Stimulated activated memory B cell treated with anti-CD40 and anti-IgM and Interleukin-4, amounts not matched to agents 10 μg/mL and 1 μg/mL and 100 μg/mL, for 72 hours (primary cell): ENCODE measurements at regions not wholly inside any gene's neighbourhood (a gene's known extent, or its start where the extent isn't known, plus 50 kb on each side); places are given as distances from the start of the nearest gene placed in this dataset.

Source experiments
- ATAC-seq: fragments of 150-1000 bp; cut with Tn5 transposase; 2 replicates; pipeline ENCODE4 v1.10.0; 2021
- H3K27ac Mint-ChIP-seq: one replicate; pipeline ENCODE4 v1.8.0; 2022; ENCODE audit warnings: mild to moderate bottlenecking, mixed read lengths
- H3K27me3 Mint-ChIP-seq: one replicate; pipeline ENCODE4 v1.8.0; 2022; ENCODE audit warnings: mixed read lengths
- H3K36me3 Mint-ChIP-seq: one replicate; pipeline ENCODE4 v1.8.0; 2022; ENCODE audit warnings: mixed read lengths
- H3K4me1 Mint-ChIP-seq: one replicate; pipeline ENCODE4 v1.8.0; 2022; ENCODE audit warnings: mixed read lengths
- H3K4me3 Mint-ChIP-seq: one replicate; pipeline ENCODE4 v1.8.0; 2022; ENCODE audit warnings: mild to moderate bottlenecking, moderate library complexity, mixed read lengths
- H3K9me3 Mint-ChIP-seq: one replicate; pipeline ENCODE4 v1.8.0; 2022; ENCODE audit warnings: mixed read lengths

DNA sequence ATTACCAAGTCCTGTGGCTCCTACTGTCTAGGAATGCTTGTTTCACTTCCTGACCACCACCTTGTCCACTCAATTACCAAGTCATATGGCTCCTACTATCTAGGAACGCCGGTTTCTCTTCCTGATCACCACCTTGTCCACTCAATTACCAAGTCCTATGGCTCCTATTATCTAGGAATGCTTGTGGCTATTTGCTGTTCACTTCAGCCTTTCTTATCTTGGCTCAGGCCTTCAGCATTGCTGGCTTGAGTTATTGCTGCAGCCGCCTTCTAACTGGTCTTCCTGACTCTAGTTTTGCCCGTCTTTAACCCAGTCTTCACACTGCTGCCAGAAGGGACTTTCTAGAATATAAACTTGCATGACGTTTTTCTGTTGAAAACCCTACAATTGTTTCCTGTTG lies 82.5 kb upstream of the GAREM1 start:
- H3K27me3 Mint-ChIP-seq, result peaks cover 11% of the 10 kb centered on the region
- H3K9me3 Mint-ChIP-seq, result no peaks in the 10 kb centered on the region
- H3K4me3 Mint-ChIP-seq, result no peak overlapping the region
- H3K36me3 Mint-ChIP-seq, result no peaks in the 10 kb centered on the region
- no peak for ATAC-seq
- H3K27ac Mint-ChIP-seq, result no peak overlapping the region
- H3K4me1 Mint-ChIP-seq, result peaks cover 11% of the 10 kb centered on the region

DNA sequence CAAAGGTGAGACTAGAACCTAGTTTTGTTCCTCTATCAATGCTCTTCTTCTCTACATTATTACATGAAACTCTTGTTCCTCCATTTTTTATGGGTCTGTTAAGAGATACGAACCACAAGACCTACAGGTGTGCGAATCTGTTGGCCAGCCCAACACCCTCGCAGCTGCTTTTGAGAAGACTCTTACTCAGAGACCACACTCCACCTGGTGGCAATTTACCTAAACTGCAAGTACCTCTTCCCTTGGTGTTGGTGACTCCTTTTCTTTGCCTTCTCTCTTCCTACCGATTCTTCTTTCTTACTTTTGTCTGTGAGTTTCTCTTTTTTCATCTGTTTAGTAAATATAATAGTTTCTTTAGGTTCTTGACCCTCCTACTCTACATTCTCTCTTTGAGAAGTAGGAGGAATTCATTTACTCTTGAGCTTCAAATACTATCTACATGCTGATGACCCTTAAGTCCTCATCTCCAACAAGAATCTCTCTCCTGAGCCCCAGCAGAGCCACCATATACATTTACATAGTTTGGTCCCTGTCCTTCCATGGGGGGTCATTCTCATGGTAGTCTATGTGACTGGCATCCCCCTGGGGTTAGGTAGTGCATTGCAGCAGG lies 81.8 kb upstream of the GAREM1 start:
- Mint-ChIP-seq H3K4me3 (no peak overlapping the region), H3K4me1 (peaks cover 11% of the 10 kb centered on the region), H3K27me3 (peaks cover 11% of the 10 kb centered on the region), H3K27ac (no peak overlapping the region), H3K9me3 (no peaks in the 10 kb centered on the region), H3K36me3 (no peaks in the 10 kb centered on the region)
- ATAC-seq, result peak; percentile 77

DNA sequence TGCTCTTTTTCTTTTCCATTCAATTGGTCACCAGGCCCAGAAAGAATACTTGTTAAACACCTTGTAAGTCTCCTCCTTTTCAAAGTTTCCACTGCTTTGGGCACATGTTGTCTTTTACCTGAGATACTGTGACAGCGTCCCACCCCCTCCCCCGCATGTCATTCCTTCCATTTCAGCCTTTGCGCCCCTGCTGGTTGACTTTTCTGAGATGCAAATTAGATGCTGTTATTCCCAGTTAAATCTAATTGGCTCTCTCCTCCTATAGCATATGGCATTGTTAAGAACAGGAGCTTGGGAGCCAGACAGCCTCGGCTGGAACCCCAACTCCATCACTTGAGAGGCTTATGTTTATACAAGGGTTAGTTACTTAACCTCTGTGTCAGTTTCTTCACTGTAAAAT lies 80.3 kb upstream of the GAREM1 start:
- H3K36me3 Mint-ChIP-seq, result no peaks in the 10 kb centered on the region
- no peak for ATAC-seq
- no peak overlapping the region for H3K4me3 Mint-ChIP-seq
- no peak overlapping the region for H3K27ac Mint-ChIP-seq
- no peaks in the 10 kb centered on the region for H3K9me3 Mint-ChIP-seq
- H3K4me1 Mint-ChIP-seq, result peaks cover 11% of the 10 kb centered on the region
- H3K27me3 Mint-ChIP-seq, result peaks cover 24% of the 10 kb centered on the region

DNA sequence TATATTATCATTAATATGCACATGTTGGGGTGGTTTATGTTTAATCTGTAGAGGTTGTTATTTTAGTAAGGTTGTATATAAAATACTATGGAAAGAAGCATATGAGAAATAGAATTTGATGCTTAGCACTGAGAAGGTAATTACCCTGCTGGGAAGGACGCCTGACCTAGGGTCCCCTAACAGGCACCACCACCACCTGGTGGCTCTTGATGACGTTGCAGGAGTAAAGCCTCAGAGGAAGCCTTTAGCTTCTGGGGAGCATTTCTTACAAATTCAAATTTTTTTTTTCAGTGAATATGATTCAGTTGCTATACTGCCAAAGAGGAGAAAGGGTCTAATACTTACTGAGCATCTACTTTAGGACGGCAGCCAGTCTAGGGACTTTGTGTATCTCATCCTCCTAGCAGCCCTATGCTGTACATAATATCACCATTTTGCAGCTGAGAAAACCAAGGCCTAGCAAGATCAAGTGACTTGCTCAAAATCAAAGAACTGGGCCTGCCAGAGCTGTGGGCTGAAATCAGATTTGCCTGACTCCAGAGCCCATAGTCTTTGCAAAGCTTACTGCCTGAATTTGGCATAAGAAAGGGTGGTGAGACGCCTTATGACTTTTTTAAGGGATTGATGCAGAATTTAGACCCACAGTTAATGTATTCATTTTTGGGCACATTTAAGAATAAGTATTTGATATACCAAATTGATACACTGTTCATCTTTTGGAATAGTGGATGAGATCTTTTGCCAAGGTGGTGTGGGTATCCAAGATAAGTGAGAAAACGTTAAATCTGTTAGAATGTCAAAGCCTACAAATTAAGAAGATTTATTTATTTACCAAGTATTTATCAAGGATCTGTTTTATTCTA lies 78.8 kb upstream of the GAREM1 start:
- H3K27ac Mint-ChIP-seq, result no peak overlapping the region
- H3K36me3 Mint-ChIP-seq, result no peaks in the 10 kb centered on the region
- no peaks in the 10 kb centered on the region for H3K9me3 Mint-ChIP-seq
- ATAC-seq, result no peak
- peaks cover 11% of the 10 kb centered on the region for H3K4me1 Mint-ChIP-seq
- peaks cover 24% of the 10 kb centered on the region for H3K27me3 Mint-ChIP-seq
- H3K4me3 Mint-ChIP-seq, result no peak overlapping the region

DNA sequence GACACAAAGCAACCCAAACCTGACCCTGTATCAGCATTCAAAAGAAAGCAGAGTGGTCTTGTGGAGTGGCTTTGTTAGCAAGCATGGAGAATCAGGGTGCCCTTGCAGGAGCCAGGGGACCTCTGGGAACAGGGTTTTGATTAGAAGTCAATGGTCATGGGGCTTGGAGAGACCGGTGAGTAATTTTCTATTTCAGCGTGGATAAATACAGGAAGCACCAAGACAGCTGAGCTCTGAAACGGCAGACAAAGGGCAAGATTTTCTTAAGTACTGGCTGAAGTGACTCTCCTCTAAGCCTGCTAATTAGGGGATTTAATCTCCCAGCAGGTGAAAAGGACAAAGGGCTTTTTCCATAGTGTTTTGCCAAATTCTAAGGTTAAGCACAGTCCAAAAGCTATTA lies 78.0 kb upstream of the GAREM1 start:
- Mint-ChIP-seq H3K4me3 (no peak overlapping the region), H3K27me3 (peaks cover 24% of the 10 kb centered on the region), H3K27ac (no peak overlapping the region), H3K4me1 (peaks cover 11% of the 10 kb centered on the region), H3K9me3 (no peaks in the 10 kb centered on the region), H3K36me3 (no peaks in the 10 kb centered on the region)
- ATAC-seq, result no peak

DNA sequence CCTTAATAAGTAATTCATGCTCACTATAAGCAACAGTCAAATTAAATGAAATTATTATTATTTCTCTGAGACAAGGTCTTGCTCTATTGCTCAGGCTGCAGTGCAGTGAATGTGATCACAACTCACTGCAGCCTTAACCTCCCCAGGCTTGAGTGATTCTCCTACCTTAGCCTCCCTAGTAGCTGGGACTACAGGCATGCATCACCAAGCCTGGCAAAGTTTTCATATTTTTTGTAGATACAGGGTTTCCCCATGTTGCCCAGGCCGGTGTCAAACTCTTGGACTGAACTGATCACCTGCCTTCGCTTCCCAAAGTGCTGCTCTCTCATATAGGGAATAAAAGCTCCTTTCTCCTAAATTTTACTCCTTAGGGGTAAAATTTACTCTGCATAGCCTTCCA lies 74.9 kb upstream of the GAREM1 start:
- no peak for ATAC-seq
- Mint-ChIP-seq H3K36me3 (no peaks in the 10 kb centered on the region), H3K9me3 (no peaks in the 10 kb centered on the region), H3K27ac (no peak overlapping the region), H3K4me3 (no peak overlapping the region), H3K4me1 (no peaks in the 10 kb centered on the region), H3K27me3 (peaks cover 13% of the 10 kb centered on the region)

DNA sequence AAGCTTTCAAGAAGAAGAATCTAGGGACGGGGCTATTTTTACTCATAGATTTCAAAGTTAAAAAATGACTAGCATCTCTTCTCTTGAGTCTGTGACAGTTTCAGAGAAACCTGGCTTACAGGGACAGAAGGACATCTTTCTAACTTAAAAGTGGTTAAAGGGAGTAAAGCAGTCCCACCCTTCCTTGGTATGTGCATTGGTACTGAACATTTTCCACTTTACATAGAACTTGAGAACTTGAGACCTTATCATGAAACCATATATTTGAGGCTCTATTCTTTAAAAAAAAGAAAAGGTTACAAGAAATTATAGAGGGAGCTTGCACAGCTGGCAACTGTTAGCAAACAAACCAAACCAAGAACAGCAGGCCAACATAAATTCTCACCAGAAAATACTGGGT lies 73.4 kb upstream of the GAREM1 start:
- Mint-ChIP-seq H3K27me3 (peaks cover 13% of the 10 kb centered on the region), H3K27ac (no peak overlapping the region), H3K4me1 (no peaks in the 10 kb centered on the region), H3K9me3 (no peaks in the 10 kb centered on the region), H3K4me3 (no peak overlapping the region), H3K36me3 (no peaks in the 10 kb centered on the region)
- ATAC-seq, result no peak

DNA sequence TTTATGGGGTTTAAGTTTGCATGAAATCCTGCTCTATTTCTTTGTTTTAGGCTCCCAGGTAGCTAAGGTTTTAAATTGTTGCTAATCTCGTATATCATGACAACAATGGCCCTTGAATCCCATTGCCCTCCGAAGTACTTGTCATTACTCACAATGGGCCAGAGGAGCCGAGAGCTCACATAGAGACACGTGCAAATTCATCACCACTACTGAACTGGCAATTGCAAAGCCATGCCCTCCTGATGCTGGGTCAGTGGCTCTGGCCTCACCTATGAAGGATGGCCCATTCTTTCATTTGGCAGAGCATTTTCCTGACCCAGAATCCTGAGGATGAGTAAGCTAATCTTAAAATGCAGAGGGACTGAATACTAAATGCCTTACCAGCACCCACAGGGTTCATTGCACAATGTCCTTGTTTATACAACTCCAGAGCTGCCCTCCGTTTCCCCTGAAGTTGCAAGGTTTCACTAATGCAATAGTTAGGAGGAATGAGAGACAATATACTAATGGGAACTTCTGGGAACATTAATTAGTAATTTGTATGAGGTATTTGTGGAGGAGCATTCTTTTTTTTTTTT lies 71.6 kb upstream of the GAREM1 start:
- H3K4me3 Mint-ChIP-seq, result no peak overlapping the region
- no peaks in the 10 kb centered on the region for H3K36me3 Mint-ChIP-seq
- no peaks in the 10 kb centered on the region for H3K4me1 Mint-ChIP-seq
- no peak overlapping the region for H3K27ac Mint-ChIP-seq
- peaks cover 13% of the 10 kb centered on the region for H3K27me3 Mint-ChIP-seq
- no peaks in the 10 kb centered on the region for H3K9me3 Mint-ChIP-seq
- no peak for ATAC-seq

DNA sequence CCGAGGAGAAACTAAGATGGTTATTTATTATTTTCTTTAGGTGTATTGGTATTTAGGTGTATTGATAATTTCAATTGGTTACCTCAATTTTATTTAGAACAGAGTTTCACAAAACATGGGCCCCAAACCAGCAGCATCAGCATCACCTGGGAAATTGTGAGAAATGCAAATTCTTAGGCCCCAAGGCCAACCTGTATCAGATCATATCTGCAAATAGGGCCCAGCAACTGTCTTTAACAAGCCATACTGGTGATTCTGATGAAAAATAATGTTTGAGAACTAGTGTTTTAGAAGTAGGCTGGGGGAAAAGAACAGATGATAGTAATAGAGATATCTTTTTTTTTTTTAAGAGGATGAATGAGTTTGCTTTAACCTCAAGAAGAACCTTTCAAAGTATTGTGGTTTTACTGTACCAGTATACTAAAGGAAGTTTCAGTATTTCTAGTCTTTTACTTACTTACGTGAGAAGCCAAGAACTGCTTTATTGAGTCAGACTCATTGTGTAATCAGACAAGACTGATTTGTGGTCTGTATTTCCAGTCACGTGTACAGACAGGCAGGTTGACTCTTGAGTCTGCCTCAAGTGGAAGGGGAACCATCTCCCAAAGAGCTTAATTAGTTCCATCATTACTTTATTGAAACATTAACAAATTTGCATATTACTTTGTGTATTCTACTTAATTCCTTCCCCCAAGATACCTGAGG lies 60.4 kb upstream of the GAREM1 start:
- H3K36me3 Mint-ChIP-seq, result no peaks in the 10 kb centered on the region

DNA sequence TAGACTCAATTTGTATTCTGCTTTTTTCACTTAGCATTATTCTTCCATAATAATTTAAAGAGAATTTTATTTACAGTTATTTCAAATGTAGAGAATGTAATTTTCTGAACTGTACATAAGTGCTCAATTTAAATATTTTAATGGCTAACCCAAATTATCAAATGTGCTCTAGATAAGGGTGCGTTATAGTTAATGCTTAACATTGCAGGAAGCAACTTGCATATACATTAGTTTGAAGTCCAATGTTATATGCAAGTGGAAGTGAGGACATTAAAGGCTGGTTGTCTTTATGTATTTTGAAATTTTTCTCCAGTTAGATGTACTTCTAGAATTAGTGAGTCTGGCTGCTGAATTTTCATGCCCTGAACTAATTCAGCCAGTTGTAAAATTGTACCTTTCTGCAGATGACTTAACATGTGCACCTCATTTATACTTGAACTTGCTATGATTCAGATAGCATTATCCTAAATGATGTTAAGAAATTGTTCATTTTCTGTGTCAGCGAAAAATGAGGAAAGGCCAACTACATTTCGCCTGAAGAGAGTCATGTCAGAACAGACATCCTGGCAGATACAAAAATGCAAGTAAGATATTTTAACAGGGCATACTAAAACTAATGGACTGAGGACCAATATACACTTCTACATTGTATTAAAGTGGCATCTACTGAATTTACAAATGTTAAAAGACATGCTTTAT lies 59.2 kb upstream of the GAREM1 start:
- Mint-ChIP-seq H3K27ac (no peak overlapping the region), H3K36me3 (no peaks in the 10 kb centered on the region), H3K4me3 (no peak overlapping the region), H3K9me3 (no peaks in the 10 kb centered on the region), H3K27me3 (no peaks in the 10 kb centered on the region), H3K4me1 (no peaks in the 10 kb centered on the region)
- ATAC-seq, result no peak

More for the DNA sequence above, 60.4 kb upstream of the GAREM1 start:
- ATAC-seq, result peak; percentile 42
- Mint-ChIP-seq H3K4me1 (no peaks in the 10 kb centered on the region), H3K27ac (no peak overlapping the region), H3K27me3 (no peaks in the 10 kb centered on the region), H3K4me3 (no peak overlapping the region), H3K9me3 (no peaks in the 10 kb centered on the region)

DNA sequence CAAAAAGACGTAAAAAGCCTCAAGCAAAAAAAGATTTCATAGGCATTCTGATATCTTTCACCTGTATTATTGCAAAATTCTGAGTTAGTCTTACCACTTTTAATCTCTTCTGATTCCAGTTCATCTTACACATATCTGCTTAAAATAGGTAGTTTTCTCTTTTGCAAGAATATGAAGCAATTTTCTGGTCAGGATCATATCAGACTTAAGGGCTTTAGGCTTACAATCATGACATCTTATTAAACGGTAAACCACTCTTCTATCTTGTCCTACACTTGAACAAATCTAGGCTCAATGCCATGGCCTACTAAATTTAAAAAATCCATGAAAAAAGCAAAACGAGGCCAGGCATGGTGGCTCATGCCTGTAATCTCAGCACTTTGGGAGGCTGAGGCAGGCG lies 50.1 kb upstream of the GAREM1 start:
- H3K27me3 Mint-ChIP-seq, result peaks cover 31% of the 10 kb centered on the region
- H3K4me3 Mint-ChIP-seq, result no peak overlapping the region
- ATAC-seq, result no peak
- no peak overlapping the region for H3K27ac Mint-ChIP-seq
- no peaks in the 10 kb centered on the region for H3K36me3 Mint-ChIP-seq
- no peaks in the 10 kb centered on the region for H3K4me1 Mint-ChIP-seq
- no peaks in the 10 kb centered on the region for H3K9me3 Mint-ChIP-seq
